CD14-positive monocyte (primary cell): ENCODE measurements at regions not wholly inside any gene's neighbourhood (a gene's known extent, or its start where the extent isn't known, plus 50 kb on each side); places are given as distances from the start of the nearest gene placed in this dataset.
"Not testable (repeated sequence)": the region's sequence is repeated elsewhere in the genome, so short reads cannot be mapped to it uniquely, and the experiment has no call there.

Source experiments
- DNase-seq, 3 donors: peaks; one replicate each; pipeline ENCODE4 v3.0.0-alpha.2; 2011 to 2022
- H2AFZ ChIP-seq: 2 replicates; pipeline ENCODE4 v1.6.0; 2012; ENCODE audit warnings: mild to moderate bottlenecking, low read depth, low read length, inconsistent platforms; ENCODE audit not compliant: insufficient read depth, poor library complexity, severe bottlenecking
- H3K27ac ChIP-seq, 2 donors: 1 replicate in 1 of 2; 2 replicates in 1 of 2; pipeline ENCODE4 v1.5.1; 2012 to 2013; ENCODE audit warnings: low read length in 2 of 2, control low read depth in 1 of 2, inconsistent platforms in 1 of 2, low read depth in 1 of 2, mild to moderate bottlenecking in 1 of 2
- H3K27me3 ChIP-seq, 2 donors: one replicate each; pipeline versions ENCODE4 v1.6.0 to v1.6.1; 2011 to 2013; ENCODE audit warnings: low read length in 2 of 2; ENCODE audit not compliant: control insufficient read depth in 2 of 2, insufficient read depth in 2 of 2
- H3K36me3 ChIP-seq, 2 donors: replicated peaks in 1 of 2; 1 replicate in 1 of 2; 2 replicates in 1 of 2; pipeline versions ENCODE4 v1.5.1 to v1.6.1; 2012 to 2013; ENCODE audit warnings: low read length in 2 of 2, control low read depth in 1 of 2, inconsistent platforms in 1 of 2, mild to moderate bottlenecking in 1 of 2; ENCODE audit not compliant: insufficient read depth in 2 of 2, control insufficient read depth in 1 of 2
- H3K4me1 ChIP-seq, 2 donors: 1 replicate in 1 of 2; 2 replicates in 1 of 2; pipeline versions ENCODE4 v1.5.1 to v1.6.1; 2012 to 2013; ENCODE audit warnings: low read length in 2 of 2, control low read depth in 1 of 2, inconsistent platforms in 1 of 2, mild to moderate bottlenecking in 1 of 2, moderate library complexity in 1 of 2; ENCODE audit not compliant: insufficient read depth in 2 of 2, control insufficient read depth in 1 of 2
- H3K4me2 ChIP-seq: replicated peaks from 2 replicates; pipeline ENCODE3; 2012; ENCODE audit warnings: low read length, moderate library complexity, mild to moderate bottlenecking; ENCODE audit not compliant: poor library complexity, severe bottlenecking; ENCODE audit errors: extremely low read depth
- H3K4me3 ChIP-seq, 3 experiments: fragments of 200-600 bp in 1 of 3; sonication (generic) in 1 of 3; replicated peaks in 1 of 3; 1 replicate in 2 of 3; 2 replicates in 1 of 3; pipeline ENCODE4 v1.5.1; 2011 to 2013; ENCODE audit warnings: low read length in 3 of 3, mild to moderate bottlenecking in 3 of 3, control low read depth in 2 of 3, low read depth in 2 of 3, inconsistent platforms in 1 of 3, moderate library complexity in 1 of 3
- H3K79me2 ChIP-seq: 2 replicates; pipeline ENCODE4 v1.6.0; 2012; ENCODE audit warnings: mild to moderate bottlenecking, control low read depth, inconsistent platforms, low read length, moderate library complexity; ENCODE audit not compliant: insufficient read depth
- H3K9ac ChIP-seq: 2 replicates; pipeline ENCODE4 v1.6.0; 2017; ENCODE audit warnings: low read length, mild to moderate bottlenecking; ENCODE audit not compliant: insufficient read depth, poor library complexity, severe bottlenecking
- H3K9me3 ChIP-seq, 2 donors: replicated peaks in 1 of 2; 1 replicate in 1 of 2; 2 replicates in 1 of 2; pipeline versions ENCODE4 v1.5.1 to v1.6.1; 2012 to 2013; ENCODE audit warnings: low read length in 2 of 2, control low read depth in 1 of 2; ENCODE audit not compliant: control insufficient read depth in 1 of 2, insufficient read depth in 1 of 2
- H4K20me1 ChIP-seq: 2 replicates; pipeline ENCODE4 v1.6.0; 2012; ENCODE audit warnings: mild to moderate bottlenecking, low read length, control low read depth, moderate library complexity; ENCODE audit not compliant: insufficient read depth
- H3K27ac Mint-ChIP-seq, 7 donors: one replicate each; pipeline ENCODE4 v1.8.0; 2020; ENCODE audit warnings: mild to moderate bottlenecking in 7 of 7, mixed read lengths in 7 of 7, moderate library complexity in 6 of 7, inconsistent platforms in 2 of 7
- H3K27me3 Mint-ChIP-seq, 3 donors: one replicate each; pipeline ENCODE4 v1.8.0; 2021 to 2022; ENCODE audit warnings: low read depth in 3 of 3, mild to moderate bottlenecking in 3 of 3, mixed read lengths in 3 of 3, moderate library complexity in 3 of 3, inconsistent platforms in 1 of 3
- H3K36me3 Mint-ChIP-seq, 2 donors: one replicate each; pipeline ENCODE4 v1.8.0; 2020; ENCODE audit warnings: mixed read lengths in 2 of 2, inconsistent platforms in 1 of 2, mild to moderate bottlenecking in 1 of 2
- H3K4me1 Mint-ChIP-seq: one replicate; pipeline ENCODE4 v1.8.0; 2020; ENCODE audit warnings: mild to moderate bottlenecking, mixed read lengths
- H3K4me3 Mint-ChIP-seq, 2 donors: one replicate each; pipeline ENCODE4 v1.8.0; 2020; ENCODE audit warnings: mild to moderate bottlenecking in 2 of 2, mixed read lengths in 2 of 2, moderate library complexity in 1 of 2
- H3K9me3 Mint-ChIP-seq, 7 donors: one replicate each; pipeline ENCODE4 v1.8.0; 2020 to 2022; ENCODE audit warnings: mixed read lengths in 7 of 7, mild to moderate bottlenecking in 6 of 7, moderate library complexity in 6 of 7, inconsistent platforms in 2 of 7
- WGBS: methylation state at CpG from one replicate; pipeline ENCODE4 v1.1.5; 2013; ENCODE audit warnings: missing lambda C conversion rate; ENCODE audit not compliant: insufficient coverage; 5-methylcytosine and 5-hydroxymethylcytosine counted together
- intact Hi-C, 2 donors: fragments of 100-400 bp; cut with micrococcal nuclease; formaldehyde crosslinking; loops; one replicate each; pipeline versions ENCODE4 v1.15.0 to v1.15.1; 2023
- TF ChIP-seq, protein P1 (sequence below): fragments of 200-600 bp; IDR thresholded peaks from one replicate; pipeline ENCODE4 v1.8.0; 2022; ENCODE audit warnings: antibody characterized with exemption, mild to moderate bottlenecking

DNA sequence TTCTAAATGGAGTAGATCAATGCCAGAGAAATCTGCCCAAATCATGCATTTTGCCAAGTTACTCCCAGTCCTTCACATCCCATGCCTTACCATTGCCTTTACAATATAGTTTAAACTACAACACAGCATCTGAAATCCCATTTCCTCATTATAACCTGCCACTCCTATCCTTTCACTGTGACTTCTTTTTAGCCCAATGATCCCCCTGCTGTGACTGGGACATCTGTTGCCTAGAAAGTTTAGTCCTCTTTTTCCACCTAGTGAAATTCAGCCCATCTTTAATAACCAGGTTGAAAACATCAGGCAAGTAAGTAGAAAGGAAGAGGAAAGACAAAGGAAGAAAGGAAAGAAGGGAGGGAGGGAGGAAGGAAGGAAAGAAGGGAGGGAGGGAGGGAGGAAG, 627.9 kb upstream of the ZNF385D start:
- Histone ChIP-seq H3K4me1 (no peaks in the 10 kb centered on the region), H3K4me2 (no peak overlapping the region), H2AFZ (no peak overlapping the region), H3K9me3 (no peaks in the 10 kb centered on the region), H4K20me1 (no peaks in the 10 kb centered on the region), H3K27ac (no peak overlapping the region), H3K79me2 (no peaks in the 10 kb centered on the region), H3K27me3 (peaks cover 6 to 8% of the 10 kb centered on the region in 2 donors), H3K36me3 (no peaks in the 10 kb centered on the region), H3K9ac (no peak overlapping the region), H3K4me3 (no peak overlapping the region)
- Mint-ChIP-seq H3K4me3 (no peak overlapping the region), H3K27me3 (peaks cover 4 to 9% (median 5%) of the 10 kb centered on the region in 3 donors), H3K36me3 (no peaks in the 10 kb centered on the region), H3K27ac (no peak overlapping the region), H3K9me3 (no peaks in the 10 kb centered on the region), H3K4me1 (no peaks in the 10 kb centered on the region)
- intact Hi-C loops, result no loop called here
- TF ChIP-seq, protein P1, sequence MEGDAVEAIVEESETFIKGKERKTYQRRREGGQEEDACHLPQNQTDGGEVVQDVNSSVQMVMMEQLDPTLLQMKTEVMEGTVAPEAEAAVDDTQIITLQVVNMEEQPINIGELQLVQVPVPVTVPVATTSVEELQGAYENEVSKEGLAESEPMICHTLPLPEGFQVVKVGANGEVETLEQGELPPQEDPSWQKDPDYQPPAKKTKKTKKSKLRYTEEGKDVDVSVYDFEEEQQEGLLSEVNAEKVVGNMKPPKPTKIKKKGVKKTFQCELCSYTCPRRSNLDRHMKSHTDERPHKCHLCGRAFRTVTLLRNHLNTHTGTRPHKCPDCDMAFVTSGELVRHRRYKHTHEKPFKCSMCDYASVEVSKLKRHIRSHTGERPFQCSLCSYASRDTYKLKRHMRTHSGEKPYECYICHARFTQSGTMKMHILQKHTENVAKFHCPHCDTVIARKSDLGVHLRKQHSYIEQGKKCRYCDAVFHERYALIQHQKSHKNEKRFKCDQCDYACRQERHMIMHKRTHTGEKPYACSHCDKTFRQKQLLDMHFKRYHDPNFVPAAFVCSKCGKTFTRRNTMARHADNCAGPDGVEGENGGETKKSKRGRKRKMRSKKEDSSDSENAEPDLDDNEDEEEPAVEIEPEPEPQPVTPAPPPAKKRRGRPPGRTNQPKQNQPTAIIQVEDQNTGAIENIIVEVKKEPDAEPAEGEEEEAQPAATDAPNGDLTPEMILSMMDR, result no peak
- no peak for DNase-seq

DNA sequence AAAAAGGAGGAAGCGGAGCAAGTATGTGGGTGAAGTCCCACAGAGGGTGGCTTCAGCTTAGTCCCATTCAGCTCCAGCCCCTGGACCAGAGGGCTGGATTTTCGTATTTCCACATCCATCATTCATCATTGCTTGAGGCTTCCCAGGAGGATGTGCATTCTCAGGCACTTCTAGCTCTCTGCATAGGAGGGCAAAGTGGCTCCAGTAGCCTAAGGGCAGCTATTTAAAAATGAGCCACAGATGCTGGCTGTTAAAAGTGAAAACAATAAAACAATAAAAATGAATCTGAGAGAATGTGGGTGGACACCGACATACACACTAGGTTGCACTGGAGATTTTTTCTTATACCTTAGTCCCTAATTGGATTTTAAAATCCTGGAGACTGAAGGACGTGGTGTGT, 629.2 kb upstream of the ZNF385D start:
- H3K4me3 ChIP-seq, result no peak overlapping the region
- H3K36me3 ChIP-seq, result no peaks in the 10 kb centered on the region
- intact Hi-C loops, result no loop called here
- H3K27me3 Mint-ChIP-seq, result peaks cover 0 to 3% (median 0%) of the 10 kb centered on the region in 3 donors
- no peaks in the 10 kb centered on the region for H3K4me1 ChIP-seq
- no peak overlapping the region for H3K4me3 Mint-ChIP-seq
- TF ChIP-seq, protein P1, result no peak
- WGBS, result no CpG with 5 or more reads among the region's 4 CpGs
- H3K9me3 ChIP-seq, result no peaks in the 10 kb centered on the region
- no peaks in the 10 kb centered on the region for H3K9me3 Mint-ChIP-seq
- no peaks in the 10 kb centered on the region for H3K36me3 Mint-ChIP-seq
- no peak overlapping the region for H3K4me2 ChIP-seq
- H2AFZ ChIP-seq, result no peak overlapping the region
- H3K27me3 ChIP-seq, result no peaks in the 10 kb centered on the region
- H3K9ac ChIP-seq, result no peak overlapping the region
- no peaks in the 10 kb centered on the region for H3K79me2 ChIP-seq
- H3K27ac ChIP-seq, result no peak overlapping the region
- H3K4me1 Mint-ChIP-seq, result no peaks in the 10 kb centered on the region
- H4K20me1 ChIP-seq, result no peaks in the 10 kb centered on the region
- DNase-seq, result no peak
- no peak overlapping the region for H3K27ac Mint-ChIP-seq

DNA sequence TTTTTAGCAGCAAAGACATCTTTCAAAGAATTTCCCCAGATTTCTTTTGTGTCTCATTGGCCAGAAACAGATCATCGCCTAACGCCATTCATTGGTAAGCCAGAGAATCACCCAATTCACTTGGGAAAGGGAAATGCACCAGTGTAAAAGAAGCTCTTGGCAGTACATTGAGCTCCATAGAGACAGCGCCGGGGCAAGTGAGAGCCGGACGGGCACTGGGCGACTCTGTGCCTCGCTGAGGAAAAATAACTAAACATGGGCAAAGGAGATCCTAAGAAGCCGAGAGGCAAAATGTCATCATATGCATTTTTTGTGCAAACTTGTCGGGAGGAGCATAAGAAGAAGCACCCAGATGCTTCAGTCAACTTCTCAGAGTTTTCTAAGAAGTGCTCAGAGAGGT, 630.6 kb upstream of the ZNF385D start:
- H3K36me3 ChIP-seq, H3K4me3 ChIP-seq, H3K9ac ChIP-seq, H4K20me1 ChIP-seq, H3K36me3 Mint-ChIP-seq, H3K27ac ChIP-seq, H3K27me3 ChIP-seq, H3K4me2 ChIP-seq, H3K9me3 ChIP-seq, DNase-seq, H2AFZ ChIP-seq, H3K79me2 ChIP-seq, H3K27ac Mint-ChIP-seq, H3K4me1 ChIP-seq, H3K4me1 Mint-ChIP-seq, intact Hi-C loops, H3K9me3 Mint-ChIP-seq, H3K27me3 Mint-ChIP-seq, H3K4me3 Mint-ChIP-seq: not testable (repeated sequence)
- 96% methylated on average over 4 of the region's 10 CpGs for WGBS
